NCI-H2196 treated with DMSO at 0.1 percent for 48 hours (cell line): ENCODE measurements at regions not wholly inside any gene's neighbourhood (a gene's known extent, or its start where the extent isn't known, plus 50 kb on each side); places are given as distances from the start of the nearest gene placed in this dataset.

ENCODE experiments used
- DNase-seq: peaks from one replicate; lab custom pipeline; 2025; ENCODE audit not compliant: unreplicated experiment; lab: John Stamatoyannopoulos, UW

GRCh38 chr6:19772891-19773290 is 64.3 kb upstream of the ID4 start:
- DNase-seq, result no peak

GRCh38 chr6:19781269-19781668 is 55.9 kb upstream of the ID4 start:
- no peak for DNase-seq

GRCh38 chr6:19782588-19782987 is 54.6 kb upstream of the ID4 start:
- DNase-seq, result no peak
